ENCODE measurements at regions not wholly inside any gene's neighbourhood (a gene's known extent, or its start where the extent isn't known, plus 50 kb on each side); places are given as distances from the start of the nearest gene placed in this dataset.

GRCh38 chr2:157995117-157995516, 106.6 kb upstream of the UPP2 start:
- TF ChIP-seq EZH2 (IDR thresholded peaks at IDR 0.05) (no peak), POLR2AphosphoS5 (IDR thresholded peaks at IDR 0.05; ENCODE audit: borderline replicate concordance, low read depth, low read length) (no peak), FOXP2 (optimal IDR thresholded peaks at IDR 0.05; ENCODE audit: control extremely low read depth, extremely low read length, insufficient read depth) (no peak)

All from SK-N-MC (cell line).